HG02973 (cell line): ENCODE measurements at regions not wholly inside any gene's neighbourhood (a gene's known extent, or its start where the extent isn't known, plus 50 kb on each side); places are given as distances from the start of the nearest gene placed in this dataset.

Experiments
- ATAC-seq: cut with Tn5 transposase; IDR thresholded peaks from one replicate; pipeline ENCODE4 v1.9.1; 2021; ENCODE audit warnings: moderate library complexity; ENCODE audit not compliant: unreplicated experiment

- no peak for ATAC-seq
These were observed 362.0 kb upstream of the NFE2L3 start for GRCh38 chr7:25789701-25790640.

DNA sequence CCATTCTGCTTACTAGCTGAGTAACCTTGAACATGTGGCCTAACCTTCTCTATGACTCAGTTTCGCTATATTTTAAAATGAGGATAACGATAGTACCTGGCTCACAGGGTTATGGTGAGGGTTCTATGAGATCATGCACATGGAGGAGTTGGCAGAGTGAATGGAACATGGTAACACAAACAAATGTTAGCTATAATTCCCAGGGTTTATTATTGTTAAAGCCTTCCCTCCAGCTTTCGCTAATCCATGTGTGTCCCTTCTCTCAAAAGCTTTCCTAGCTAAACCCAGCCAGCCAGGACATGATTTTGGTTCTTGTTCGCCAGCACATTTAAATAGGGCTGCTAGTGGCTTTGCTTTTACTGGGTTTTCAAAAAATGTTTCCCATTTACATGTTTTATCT lies 361.0 kb upstream of the NFE2L3 start:
- no peak for ATAC-seq

GRCh38 chr7:25792586-25792985 lies 359.4 kb upstream of the NFE2L3 start:
- no peak for ATAC-seq

- ATAC-seq, result no peak
These were observed 356.2 kb upstream of the NFE2L3 start for GRCh38 chr7:25795824-25796235.

DNA sequence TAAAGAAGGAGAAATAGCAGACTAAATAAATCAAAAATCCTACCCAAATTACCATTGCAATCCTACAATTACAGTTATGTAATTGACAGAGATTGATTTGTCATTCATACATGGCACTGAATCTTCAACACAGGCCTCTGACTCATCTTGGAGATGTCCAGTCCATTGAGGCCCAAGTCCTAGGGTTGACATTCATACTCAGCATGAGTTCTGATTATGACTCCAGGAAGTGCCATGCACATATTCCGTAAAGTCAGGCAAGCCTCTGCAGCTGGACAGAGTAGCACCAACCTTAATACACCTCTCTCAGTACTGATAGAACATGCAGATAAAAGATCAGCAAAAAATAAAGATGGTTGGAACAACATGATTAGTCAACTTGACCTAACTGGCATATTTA lies 353.7 kb upstream of the NFE2L3 start:
- ATAC-seq, result no peak

DNA sequence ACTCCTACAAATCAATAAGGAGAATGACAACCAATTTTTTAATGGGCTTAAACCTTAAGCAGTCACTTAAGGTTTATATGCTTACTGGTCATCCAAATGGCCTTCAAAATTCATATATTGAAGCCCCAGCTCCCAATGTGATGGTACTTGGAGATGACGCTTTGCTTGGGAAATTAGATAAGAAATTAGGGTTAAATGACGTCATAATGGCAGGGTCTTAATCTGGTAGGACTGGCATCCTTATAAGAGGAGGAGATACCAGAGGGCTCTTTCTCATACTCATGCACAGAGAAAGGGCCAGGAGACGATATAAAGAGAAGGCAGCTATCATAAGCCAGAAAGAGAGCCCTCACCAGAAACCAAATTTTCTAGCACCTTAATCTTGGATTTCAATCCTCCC lies 350.8 kb upstream of the NFE2L3 start:
- ATAC-seq, result no peak

DNA sequence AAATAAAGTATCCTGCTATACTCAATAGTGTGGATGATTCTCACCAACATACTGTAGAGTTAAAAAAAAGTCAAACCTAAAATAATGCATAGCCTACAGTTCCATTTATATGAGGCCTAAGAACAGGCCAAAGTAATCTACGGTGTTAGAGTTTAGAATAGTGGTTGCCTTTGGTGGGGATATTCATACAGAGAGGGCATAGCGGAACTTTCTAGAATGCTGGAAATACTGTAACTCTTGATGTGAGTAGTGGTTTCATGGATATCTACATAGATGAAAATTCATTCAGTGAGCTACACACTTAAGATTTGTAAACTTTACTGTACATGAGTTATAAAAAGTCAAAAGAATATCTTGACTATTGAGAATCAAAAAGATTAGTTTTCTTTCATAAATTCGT lies 349.9 kb upstream of the NFE2L3 start:
- no peak for ATAC-seq

- ATAC-seq, result no peak
These were observed 349.5 kb upstream of the NFE2L3 start for GRCh38 chr7:25802473-25802872.

GRCh38 chr7:25803117-25803887 lies 348.7 kb upstream of the NFE2L3 start:
- no peak for ATAC-seq

- no peak for ATAC-seq
These were observed 347.8 kb upstream of the NFE2L3 start for GRCh38 chr7:25804154-25804553.

DNA sequence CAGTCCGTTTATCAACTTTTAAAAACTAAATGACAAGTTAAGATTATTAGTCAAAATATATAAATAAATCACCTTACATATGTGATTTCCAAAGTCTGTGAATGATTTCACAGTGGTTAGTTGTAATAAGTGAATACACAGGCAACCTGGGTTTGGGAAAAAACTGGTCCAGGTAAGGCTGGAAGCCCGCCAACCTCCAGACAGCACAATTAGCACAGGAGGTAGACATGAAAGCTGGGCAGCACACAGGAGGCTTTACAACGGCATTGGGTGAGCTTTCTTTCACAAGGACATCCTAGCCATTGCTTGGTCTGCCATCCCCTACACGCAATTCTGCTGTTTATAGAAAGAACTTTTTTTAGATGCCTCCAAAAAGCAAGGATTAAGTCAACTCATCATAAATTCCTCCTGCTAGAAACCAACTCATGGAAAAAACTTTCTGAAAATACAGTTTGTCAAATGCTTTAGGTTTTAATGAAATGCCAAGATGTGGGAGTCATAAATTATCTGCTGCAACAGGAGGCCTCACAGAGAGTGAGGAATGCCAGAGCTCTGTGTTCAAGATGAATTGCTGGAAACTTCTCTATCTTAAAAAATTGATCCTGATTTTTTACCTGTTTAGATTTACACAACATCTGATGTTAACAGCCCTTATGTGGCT lies 346.8 kb upstream of the NFE2L3 start:
- ATAC-seq, result no peak

DNA sequence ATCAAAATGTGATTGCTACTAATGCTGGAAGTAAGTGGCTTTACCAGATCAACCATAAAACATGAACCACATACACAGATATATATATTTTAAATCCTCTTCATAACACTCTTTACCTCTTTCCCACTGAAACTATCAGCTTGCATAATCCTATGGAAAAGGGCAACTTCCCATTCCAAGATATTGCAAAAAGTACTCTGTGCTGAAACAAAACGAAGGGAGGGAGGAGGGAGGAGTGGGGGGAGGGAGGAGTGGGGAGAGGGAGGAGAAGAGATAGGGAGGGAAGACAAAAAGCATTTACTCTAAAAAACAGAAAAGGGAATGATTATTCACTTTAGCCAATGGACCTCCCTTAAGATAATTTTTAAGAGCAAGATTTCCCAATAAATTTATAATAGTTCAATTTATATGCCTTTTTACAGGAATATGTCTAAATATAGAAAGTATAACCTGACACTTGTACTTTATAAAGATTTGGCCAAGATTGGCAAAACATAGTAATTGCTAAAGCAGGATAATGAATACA lies 344.8 kb upstream of the NFE2L3 start:
- ATAC-seq, result no peak

GRCh38 chr7:25809441-25809840 lies 342.6 kb upstream of the NFE2L3 start:
- ATAC-seq, result no peak

DNA sequence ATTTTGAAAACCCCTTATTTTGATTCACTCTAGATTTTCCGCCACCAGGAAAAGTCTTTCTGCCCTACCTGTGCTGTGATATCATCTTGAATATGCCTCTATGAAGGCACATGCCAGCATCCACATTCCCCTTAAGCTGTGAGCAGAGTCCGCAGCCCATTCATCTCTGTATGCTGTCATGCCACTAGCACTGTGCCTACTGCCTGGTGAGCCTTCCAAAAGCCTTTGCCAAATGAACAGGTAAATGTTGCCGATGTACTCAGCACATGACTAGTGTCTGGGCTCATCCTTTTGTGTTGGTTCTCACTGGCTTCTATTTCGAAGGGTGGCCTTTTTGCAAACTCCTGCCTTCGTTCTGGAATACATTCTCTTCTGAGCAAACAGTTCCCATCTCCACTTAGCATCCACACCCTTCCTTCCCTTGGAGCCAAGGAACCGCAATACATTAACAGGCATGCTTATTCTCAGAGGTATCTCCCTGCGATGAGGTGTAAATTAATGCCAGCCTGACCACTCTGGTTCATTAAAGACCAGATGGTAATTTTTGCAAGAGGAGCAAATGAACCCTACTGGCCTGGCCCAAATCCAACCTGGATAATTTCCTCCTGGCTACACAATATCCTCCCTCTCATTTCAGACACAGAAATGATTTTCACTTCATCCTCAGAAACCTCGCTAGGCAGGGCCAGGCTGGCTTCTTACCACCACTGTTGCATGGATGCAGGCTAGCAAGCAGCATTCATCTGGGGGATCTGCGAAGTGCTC lies 339.7 kb upstream of the NFE2L3 start:
- ATAC-seq, result no peak

GRCh38 chr7:25813381-25813780 lies 338.6 kb upstream of the NFE2L3 start:
- no peak for ATAC-seq

DNA sequence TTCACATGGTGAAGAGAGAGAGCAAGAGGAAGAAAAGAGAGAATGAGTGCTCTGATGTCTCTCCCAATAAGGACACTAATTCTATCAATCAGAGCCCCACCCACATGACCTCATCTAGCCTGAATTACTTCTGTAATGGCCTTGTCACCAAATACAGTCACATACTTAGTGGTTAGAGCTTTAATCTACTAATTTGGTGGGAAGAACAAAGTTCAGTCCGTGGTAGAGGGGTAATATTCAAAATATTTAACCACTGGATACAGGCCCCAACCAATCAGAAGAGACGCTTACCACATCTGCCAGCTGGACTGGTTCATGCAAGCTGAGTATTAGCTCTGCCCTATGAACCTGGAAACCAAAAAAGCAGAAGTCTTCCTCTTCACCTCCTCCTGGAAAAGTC lies 336.3 kb upstream of the NFE2L3 start:
- no peak for ATAC-seq

GRCh38 chr7:25820432-25821040 lies 331.5 kb upstream of the NFE2L3 start:
- ATAC-seq, result no peak

DNA sequence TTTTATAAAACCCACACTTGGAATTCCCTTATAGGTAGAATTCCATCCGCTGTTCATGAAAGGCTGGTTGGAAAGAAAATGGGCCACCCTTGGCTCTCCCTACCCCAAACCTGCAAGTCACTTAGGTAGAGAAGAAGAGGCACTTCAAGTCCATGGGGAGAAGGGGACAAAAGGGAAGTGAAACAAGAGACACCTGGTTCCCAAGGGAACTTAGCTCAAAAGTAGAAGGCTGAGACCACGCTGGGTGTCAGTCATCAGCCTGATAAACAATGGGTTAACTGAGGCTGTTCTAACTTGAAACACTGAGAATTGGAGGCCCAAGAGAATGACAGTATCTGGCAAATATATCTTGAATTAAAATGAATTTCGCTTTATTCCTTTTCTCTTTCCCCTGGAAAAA lies 330.8 kb upstream of the NFE2L3 start:
- no peak for ATAC-seq

DNA sequence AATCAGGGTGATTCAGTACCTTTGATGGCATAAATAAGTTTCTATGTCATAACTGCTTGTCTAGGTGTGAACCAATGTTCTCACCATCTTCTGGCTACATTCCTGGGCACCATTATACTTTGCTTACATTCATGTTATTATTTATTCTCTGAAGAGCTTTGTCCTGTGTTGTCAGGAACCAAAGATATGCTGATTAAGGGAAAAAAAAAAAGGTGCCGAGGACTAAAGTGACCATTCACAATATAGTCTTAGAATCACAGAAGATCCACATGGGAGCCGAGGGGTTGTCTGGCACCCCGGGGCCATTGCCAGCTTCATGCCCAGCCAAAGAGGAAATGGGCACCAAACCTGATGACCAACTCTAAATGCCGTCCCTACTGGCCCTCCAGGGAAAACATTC lies 329.2 kb upstream of the NFE2L3 start:
- ATAC-seq, result no peak

- ATAC-seq, result no peak
These were observed 328.4 kb upstream of the NFE2L3 start for GRCh38 chr7:25823571-25823970.
